ENCODE measurements at regions not wholly inside any gene's neighbourhood (a gene's known extent, or its start where the extent isn't known, plus 50 kb on each side); places are given as distances from the start of the nearest gene placed in this dataset.

DNA sequence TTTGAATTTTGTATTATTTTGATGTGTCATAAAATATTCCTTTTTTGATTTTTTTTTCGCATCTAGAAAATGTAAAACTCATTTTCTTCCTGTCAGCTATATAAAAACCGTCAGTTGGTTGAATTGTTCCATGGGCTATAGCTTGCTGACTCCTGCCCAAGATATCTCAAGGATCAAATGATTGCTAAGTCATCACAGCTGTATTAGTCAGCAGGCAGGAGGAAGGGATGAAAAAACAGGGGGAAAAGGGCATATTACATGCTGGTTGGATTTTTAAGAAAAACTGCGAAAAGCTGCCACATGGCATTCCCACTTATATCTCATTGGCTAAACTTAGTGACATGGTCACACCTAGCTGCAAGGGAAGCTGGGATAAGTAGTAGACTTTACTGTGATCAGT, 569.9 kb downstream of the BCKDHB start:
- H3K4me1 Mint-ChIP-seq (ENCODE audit: low read depth) = no peaks in the 10 kb centered on the region
- DNase-seq (ENCODE audit: low spot score) = no peak
- no peak overlapping the region for H3K27ac Mint-ChIP-seq
- no peaks in the 10 kb centered on the region for H3K36me3 Mint-ChIP-seq (ENCODE audit: low read depth)
- H3K27me3 Mint-ChIP-seq (ENCODE audit: low read depth) = no peaks in the 10 kb centered on the region
- H3K9me3 Mint-ChIP-seq = no peaks in the 10 kb centered on the region
- H3K4me3 Mint-ChIP-seq = no peak overlapping the region

DNA sequence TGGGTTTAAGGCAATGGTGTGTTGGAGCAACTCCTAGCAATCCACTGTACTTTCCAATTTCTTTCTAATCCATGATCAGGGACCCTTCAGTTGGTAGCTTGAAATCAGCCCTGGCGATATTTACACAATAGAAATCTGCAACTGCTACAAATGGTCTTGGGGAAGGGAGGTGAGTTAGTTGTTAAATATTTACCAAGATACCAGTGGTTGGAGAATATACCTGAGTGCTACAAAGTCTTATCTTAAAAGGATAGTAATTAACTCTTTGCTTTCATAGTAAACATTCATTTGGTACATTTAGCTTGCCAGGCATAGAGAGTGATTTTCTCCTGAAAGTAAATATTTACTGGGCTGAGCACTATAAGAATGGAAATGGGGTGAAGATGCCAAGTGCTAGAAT, 568.2 kb downstream of the BCKDHB start:
- Mint-ChIP-seq H3K4me3 (no peak overlapping the region), H3K27ac (no peak overlapping the region), H3K27me3 (ENCODE audit: low read depth) (no peaks in the 10 kb centered on the region), H3K4me1 (ENCODE audit: low read depth) (no peaks in the 10 kb centered on the region), H3K9me3 (no peaks in the 10 kb centered on the region), H3K36me3 (ENCODE audit: low read depth) (no peaks in the 10 kb centered on the region)
- no peak for DNase-seq (ENCODE audit: low spot score)

DNA sequence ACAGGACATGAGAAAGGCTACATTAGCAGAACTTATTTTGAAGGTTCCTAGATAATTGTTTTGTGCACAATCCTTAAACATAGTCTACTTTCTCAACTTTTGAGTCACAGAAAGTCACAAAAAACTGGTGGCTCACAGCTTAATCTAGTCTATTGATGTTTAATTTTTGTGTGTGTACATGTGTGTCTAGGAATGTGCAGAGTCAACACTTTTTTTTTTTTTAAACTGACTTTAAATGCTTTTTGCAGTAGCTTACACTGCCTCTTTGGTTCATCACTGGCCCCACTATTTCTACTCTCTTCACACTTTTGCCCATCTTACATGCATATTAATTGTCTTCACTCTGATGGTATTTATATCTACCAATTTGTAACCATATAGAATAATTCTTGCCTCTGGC, 566.9 kb downstream of the BCKDHB start:
- Mint-ChIP-seq H3K4me3 (no peak overlapping the region), H3K36me3 (ENCODE audit: low read depth) (no peaks in the 10 kb centered on the region)
- DNase-seq (ENCODE audit: low spot score) = no peak

DNA sequence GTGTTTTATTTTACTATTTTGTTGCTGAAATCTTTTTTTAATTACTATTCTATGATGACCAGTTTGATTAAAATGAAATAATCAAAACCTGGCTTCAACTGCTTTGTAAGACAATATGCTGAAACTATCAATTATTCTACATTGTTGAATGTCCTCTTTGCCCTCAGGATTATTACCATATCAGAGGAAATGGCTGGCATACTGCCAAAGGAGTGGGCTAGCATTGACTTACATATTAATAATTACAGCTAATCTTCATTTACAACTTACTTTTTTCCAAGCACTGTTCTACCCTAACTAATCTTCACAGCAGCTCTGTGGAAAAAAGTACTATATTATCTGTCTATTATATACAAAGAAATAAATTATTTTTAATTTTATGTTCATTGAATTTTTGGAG, 560.5 kb downstream of the BCKDHB start:
- H3K27ac Mint-ChIP-seq = no peak overlapping the region
- H3K36me3 Mint-ChIP-seq (ENCODE audit: low read depth) = no peaks in the 10 kb centered on the region
- H3K9me3 Mint-ChIP-seq = no peaks in the 10 kb centered on the region
- no peaks in the 10 kb centered on the region for H3K4me1 Mint-ChIP-seq (ENCODE audit: low read depth)
- no peak overlapping the region for H3K4me3 Mint-ChIP-seq
- H3K27me3 Mint-ChIP-seq (ENCODE audit: low read depth) = no peaks in the 10 kb centered on the region
- DNase-seq (ENCODE audit: low spot score) = no peak

More for the DNA sequence above, 566.9 kb downstream of the BCKDHB start:
- Mint-ChIP-seq H3K9me3 (no peaks in the 10 kb centered on the region), H3K4me1 (ENCODE audit: low read depth) (no peaks in the 10 kb centered on the region), H3K27ac (no peak overlapping the region), H3K27me3 (ENCODE audit: low read depth) (no peaks in the 10 kb centered on the region)

DNA sequence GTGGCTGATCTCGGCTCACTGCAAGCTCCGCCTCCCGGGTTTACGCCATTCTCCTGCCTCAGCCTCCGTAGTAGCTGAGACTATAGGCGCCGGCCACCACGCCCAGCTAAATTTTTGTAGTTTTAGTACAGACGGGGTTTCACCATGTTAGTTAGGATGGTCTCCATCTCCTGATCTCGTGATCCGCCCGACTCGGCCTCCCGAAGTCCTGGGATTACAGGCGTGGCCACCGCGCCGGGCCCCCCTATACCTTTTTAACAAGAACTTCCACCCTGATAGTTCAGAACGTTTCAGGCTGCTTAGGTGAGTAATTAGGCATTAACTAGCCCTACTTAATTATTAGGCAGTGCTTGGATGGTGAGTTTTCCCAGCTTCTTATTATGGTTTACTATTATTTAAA, 552.5 kb downstream of the BCKDHB start:
- H3K27ac Mint-ChIP-seq = no peak overlapping the region
- H3K27me3 Mint-ChIP-seq (ENCODE audit: low read depth) = no peaks in the 10 kb centered on the region
- no peak overlapping the region for H3K4me3 Mint-ChIP-seq
- H3K9me3 Mint-ChIP-seq = no peaks in the 10 kb centered on the region
- no peak for DNase-seq (ENCODE audit: low spot score)
- no peaks in the 10 kb centered on the region for H3K4me1 Mint-ChIP-seq (ENCODE audit: low read depth)
- no peaks in the 10 kb centered on the region for H3K36me3 Mint-ChIP-seq (ENCODE audit: low read depth)

DNA sequence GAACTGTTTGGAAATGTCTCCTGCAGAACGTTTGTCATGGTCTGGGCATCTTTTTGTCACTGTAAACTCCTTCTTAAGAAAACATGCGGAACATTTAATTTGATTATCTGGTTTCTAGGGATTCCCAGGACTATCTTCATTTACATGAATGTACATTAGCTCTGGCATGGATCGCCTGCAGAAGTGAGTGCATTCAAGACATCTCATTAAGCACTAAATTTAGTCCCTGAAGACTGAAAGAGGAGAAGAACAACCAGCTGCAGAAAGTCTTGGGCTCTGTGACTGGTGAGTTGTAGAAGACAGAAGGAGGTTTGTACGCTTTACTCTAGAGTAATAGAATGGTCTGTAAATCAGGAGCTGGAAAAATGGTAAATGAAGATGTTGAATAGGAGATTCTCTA, 540.7 kb downstream of the BCKDHB start:
- Mint-ChIP-seq H3K9me3 (no peaks in the 10 kb centered on the region), H3K27ac (no peak overlapping the region), H3K27me3 (ENCODE audit: low read depth) (no peaks in the 10 kb centered on the region), H3K4me1 (ENCODE audit: low read depth) (no peaks in the 10 kb centered on the region), H3K4me3 (no peak overlapping the region), H3K36me3 (ENCODE audit: low read depth) (no peaks in the 10 kb centered on the region)
- no peak for DNase-seq (ENCODE audit: low spot score)

DNA sequence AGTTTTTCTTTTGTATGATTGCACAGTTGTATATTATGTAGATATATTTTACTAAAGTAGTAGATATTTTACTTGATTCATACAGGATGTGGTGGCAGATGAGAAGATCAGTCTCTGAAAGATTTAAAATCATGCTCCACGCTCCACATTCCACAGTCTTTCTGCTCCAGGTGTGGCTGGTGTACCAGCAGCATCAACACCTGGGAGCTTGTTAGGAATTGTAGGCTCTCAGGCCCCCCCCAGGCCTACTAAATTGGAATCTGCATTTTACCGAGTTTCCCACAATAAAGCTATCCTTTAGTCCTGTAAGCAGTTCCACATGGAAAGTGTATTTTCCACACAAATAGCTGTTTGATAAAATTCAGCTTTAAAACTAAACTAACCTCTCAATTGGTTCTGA, 537.4 kb downstream of the BCKDHB start:
- H3K27me3 Mint-ChIP-seq (ENCODE audit: low read depth) = no peaks in the 10 kb centered on the region
- no peak overlapping the region for H3K27ac Mint-ChIP-seq
- no peak overlapping the region for H3K4me3 Mint-ChIP-seq
- H3K9me3 Mint-ChIP-seq = no peaks in the 10 kb centered on the region
- no peaks in the 10 kb centered on the region for H3K4me1 Mint-ChIP-seq (ENCODE audit: low read depth)
- no peaks in the 10 kb centered on the region for H3K36me3 Mint-ChIP-seq (ENCODE audit: low read depth)
- DNase-seq (ENCODE audit: low spot score) = no peak

DNA sequence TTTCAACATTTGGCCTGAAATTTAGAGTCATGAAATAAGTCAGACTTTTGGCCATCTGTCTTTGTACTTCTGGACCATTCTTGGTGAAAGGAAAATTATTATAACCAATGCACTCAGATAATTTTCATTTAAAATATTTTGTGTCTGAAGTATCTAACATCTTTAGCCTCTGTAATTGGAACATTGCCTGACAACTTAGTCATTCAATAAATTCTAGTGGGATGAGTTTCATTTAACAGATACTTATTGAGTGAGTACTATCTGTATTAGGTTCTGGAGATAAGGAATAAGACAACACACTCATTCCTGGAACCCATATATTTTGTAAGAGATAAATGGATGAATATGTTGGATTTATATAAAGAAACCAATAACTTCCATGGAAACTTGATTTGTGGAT, 536.0 kb downstream of the BCKDHB start:
- H3K27me3 Mint-ChIP-seq (ENCODE audit: low read depth) = no peaks in the 10 kb centered on the region
- DNase-seq (ENCODE audit: low spot score) = no peak
- no peak overlapping the region for H3K27ac Mint-ChIP-seq
- H3K36me3 Mint-ChIP-seq (ENCODE audit: low read depth) = no peaks in the 10 kb centered on the region
- no peaks in the 10 kb centered on the region for H3K9me3 Mint-ChIP-seq
- H3K4me1 Mint-ChIP-seq (ENCODE audit: low read depth) = no peaks in the 10 kb centered on the region
- no peak overlapping the region for H3K4me3 Mint-ChIP-seq

DNA sequence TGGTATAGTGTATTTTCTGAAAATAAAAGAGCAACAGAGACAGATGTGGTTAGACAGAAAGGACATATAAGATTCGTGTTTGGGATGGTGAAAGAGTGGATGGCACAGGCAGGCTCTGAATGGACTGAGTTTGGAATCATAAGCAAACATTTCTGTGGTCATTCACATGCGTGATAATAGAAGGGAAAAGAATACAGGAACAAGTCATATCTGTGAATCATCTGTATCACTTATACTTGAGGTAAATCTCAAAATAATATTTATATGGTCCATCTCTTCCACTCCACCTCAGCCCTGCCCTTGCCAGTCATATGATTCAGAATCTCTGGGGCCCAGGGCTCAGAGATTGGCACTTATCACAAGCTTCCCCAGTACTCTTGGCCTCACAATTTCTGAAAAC, 535.1 kb downstream of the BCKDHB start:
- no peaks in the 10 kb centered on the region for H3K4me1 Mint-ChIP-seq (ENCODE audit: low read depth)
- H3K4me3 Mint-ChIP-seq = no peak overlapping the region
- DNase-seq (ENCODE audit: low spot score) = no peak
- no peaks in the 10 kb centered on the region for H3K27me3 Mint-ChIP-seq (ENCODE audit: low read depth)
- H3K36me3 Mint-ChIP-seq (ENCODE audit: low read depth) = no peaks in the 10 kb centered on the region
- H3K9me3 Mint-ChIP-seq = no peaks in the 10 kb centered on the region
- no peak overlapping the region for H3K27ac Mint-ChIP-seq

DNA sequence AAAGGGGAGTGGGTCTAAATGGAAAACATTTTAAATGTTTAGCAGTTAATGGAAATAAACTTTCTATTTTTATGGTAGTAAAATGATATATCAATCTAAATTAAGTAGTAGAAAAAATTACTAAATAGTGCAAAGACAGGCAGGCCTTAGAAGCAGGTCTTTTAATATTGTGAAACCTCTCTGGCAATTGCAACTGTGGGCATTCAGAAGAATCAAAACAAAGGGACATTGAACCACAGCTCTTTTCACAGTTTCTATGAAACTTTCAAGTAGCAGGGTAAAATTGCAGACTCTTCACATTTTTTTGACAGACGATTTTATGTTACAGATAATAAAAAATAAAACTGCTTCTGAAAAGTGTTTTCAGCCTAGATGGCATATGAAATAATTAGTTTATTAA, 533.7 kb downstream of the BCKDHB start:
- no peak for DNase-seq (ENCODE audit: low spot score)
- no peak overlapping the region for H3K27ac Mint-ChIP-seq
- no peaks in the 10 kb centered on the region for H3K4me1 Mint-ChIP-seq (ENCODE audit: low read depth)
- H3K36me3 Mint-ChIP-seq (ENCODE audit: low read depth) = no peaks in the 10 kb centered on the region
- H3K4me3 Mint-ChIP-seq = no peak overlapping the region
- H3K27me3 Mint-ChIP-seq (ENCODE audit: low read depth) = no peaks in the 10 kb centered on the region
- H3K9me3 Mint-ChIP-seq = no peaks in the 10 kb centered on the region

DNA sequence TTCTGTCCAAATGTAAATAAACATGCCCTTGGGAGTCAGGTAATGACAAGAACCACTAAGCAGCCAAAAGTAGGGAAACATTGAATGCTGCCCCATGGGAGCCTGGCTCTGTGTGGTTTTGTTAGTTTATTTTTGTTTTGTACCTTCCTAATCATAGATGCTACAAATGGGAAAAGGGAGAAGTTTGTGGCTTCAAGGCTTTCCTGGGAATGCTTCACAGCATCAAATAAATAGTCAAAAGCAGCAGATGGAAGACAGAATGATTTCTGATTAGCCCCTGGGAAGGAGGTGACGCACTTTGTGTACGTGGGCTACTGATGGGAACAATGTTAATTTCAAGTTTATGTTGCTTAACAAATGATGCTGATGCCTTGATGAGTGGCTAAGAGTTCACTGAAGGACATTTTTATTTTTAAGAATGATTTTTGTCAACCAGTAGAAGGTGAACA, 532.7 kb downstream of the BCKDHB start:
- no peak for DNase-seq (ENCODE audit: low spot score)
- no peaks in the 10 kb centered on the region for H3K9me3 Mint-ChIP-seq
- H3K27ac Mint-ChIP-seq = no peak overlapping the region
- no peaks in the 10 kb centered on the region for H3K36me3 Mint-ChIP-seq (ENCODE audit: low read depth)
- H3K4me1 Mint-ChIP-seq (ENCODE audit: low read depth) = no peaks in the 10 kb centered on the region
- no peak overlapping the region for H3K4me3 Mint-ChIP-seq
- H3K27me3 Mint-ChIP-seq (ENCODE audit: low read depth) = no peaks in the 10 kb centered on the region

DNA sequence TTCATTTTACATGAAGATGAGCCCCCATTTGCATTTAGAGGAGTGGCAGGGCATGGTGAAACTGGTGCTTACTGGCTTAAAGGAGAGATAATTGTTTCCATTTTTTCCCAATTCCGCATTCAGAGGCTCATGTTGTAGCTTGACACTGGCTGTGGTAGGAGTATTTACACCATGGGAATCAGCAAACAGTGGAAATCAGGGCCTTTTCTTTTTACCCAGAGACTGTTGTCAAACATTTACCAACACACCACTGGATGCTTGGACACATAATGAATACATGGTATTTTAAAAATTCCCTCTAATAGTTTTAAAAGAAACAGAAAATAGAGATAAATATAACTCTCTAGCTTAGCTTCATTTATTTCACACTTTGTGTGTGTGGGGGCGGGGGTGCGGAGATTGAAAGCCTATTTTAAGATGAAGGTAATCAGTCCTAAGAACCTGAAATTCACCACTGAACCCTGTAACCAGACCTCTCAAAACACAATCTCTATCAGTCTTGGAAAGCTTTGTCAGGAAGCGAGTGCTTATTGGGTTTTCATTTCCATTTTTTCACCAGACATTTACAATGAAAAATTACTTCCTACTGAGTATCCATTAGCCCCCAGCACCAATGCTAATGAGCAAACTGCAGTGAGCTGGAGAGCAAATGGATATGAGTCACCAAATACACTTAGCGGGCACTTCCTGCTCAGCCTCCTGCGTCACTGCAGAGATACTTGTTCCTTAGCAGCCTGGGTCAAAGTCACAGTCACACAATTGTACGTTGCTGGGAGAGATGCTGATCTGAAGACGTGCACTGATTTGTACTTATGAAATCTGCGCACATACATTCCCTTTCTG, 532.0 kb downstream of the BCKDHB start:
- Mint-ChIP-seq H3K36me3 (ENCODE audit: low read depth) (no peaks in the 10 kb centered on the region), H3K4me1 (ENCODE audit: low read depth) (no peaks in the 10 kb centered on the region), H3K4me3 (no peak overlapping the region), H3K27ac (no peak overlapping the region), H3K27me3 (ENCODE audit: low read depth) (no peaks in the 10 kb centered on the region), H3K9me3 (no peaks in the 10 kb centered on the region)
- no peak for DNase-seq (ENCODE audit: low spot score)

DNA sequence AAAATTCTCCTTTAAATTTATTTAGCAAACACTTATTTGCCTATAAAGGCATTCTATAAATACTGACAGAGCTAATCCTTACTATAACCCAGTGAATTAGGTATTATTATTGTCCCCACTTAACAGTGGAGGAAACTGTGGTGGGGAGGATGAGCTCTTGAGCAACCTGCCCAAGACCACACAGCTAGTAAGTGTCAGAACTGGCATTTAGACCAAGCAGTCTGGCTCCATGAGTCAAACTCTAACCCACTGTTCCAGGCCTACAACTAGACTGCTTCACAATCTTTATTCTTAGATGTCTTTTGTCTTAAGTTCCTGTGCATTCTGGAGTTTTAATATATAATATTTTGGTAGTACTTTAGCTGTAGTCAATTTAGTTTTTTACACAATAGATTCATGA, 530.8 kb downstream of the BCKDHB start:
- DNase-seq (ENCODE audit: low spot score) = no peak
- Mint-ChIP-seq H3K4me3 (no peak overlapping the region), H3K4me1 (ENCODE audit: low read depth) (no peaks in the 10 kb centered on the region), H3K27me3 (ENCODE audit: low read depth) (no peaks in the 10 kb centered on the region), H3K36me3 (ENCODE audit: low read depth) (no peaks in the 10 kb centered on the region), H3K27ac (no peak overlapping the region), H3K9me3 (no peaks in the 10 kb centered on the region)

DNA sequence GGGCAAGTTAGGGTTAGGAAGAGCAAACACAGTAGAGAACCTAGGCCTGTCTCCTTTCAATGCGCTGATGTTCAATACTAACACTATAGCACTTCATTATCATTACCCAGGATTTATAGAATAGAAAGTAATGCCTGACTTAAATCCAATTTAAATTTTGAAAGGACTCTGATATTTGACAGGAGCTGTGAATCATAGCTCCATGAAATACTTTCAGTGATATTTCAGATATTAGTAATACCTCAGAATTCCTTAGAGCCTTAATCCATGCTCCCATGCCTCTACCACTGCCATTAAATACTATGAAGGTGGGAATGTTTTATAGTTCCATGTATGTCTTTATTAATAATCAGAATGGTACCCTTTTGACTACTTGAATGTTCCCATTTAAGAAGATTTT, 530.2 kb downstream of the BCKDHB start:
- Mint-ChIP-seq H3K9me3 (no peaks in the 10 kb centered on the region), H3K27me3 (ENCODE audit: low read depth) (no peaks in the 10 kb centered on the region), H3K4me3 (no peak overlapping the region), H3K36me3 (ENCODE audit: low read depth) (no peaks in the 10 kb centered on the region), H3K4me1 (ENCODE audit: low read depth) (no peaks in the 10 kb centered on the region), H3K27ac (no peak overlapping the region)
- no peak for DNase-seq (ENCODE audit: low spot score)

DNA sequence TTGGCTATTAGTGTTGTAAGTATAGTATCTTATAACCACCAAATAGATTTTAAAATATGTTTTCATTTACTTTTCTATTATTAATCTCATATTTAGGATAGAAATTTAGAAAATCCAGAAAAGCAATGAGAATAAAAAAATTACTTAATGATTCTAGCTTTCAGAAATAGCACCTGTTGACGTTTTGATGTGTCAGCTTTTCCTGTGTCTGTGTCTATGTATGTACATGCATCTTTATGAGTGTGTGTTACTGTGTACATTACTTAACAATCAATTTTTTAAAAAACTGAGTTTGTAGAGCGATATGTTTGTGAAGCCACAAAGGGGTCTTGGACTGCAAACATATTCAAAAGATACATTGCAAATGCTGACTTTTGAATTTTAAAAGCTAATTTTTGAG, 526.9 kb downstream of the BCKDHB start:
- Mint-ChIP-seq H3K4me1 (ENCODE audit: low read depth) (no peaks in the 10 kb centered on the region), H3K27me3 (ENCODE audit: low read depth) (no peaks in the 10 kb centered on the region), H3K36me3 (ENCODE audit: low read depth) (no peaks in the 10 kb centered on the region), H3K9me3 (no peaks in the 10 kb centered on the region), H3K4me3 (no peak overlapping the region), H3K27ac (no peak overlapping the region)
- no peak for DNase-seq (ENCODE audit: low spot score)
